WTC11 (cell line): ENCODE measurements at regions not wholly inside any gene's neighbourhood (a gene's known extent, or its start where the extent isn't known, plus 50 kb on each side); places are given as distances from the start of the nearest gene placed in this dataset.

Source experiments
- CTCF ChIP-seq: fragments of 200-600 bp; IDR thresholded peaks from 2 replicates; pipeline ENCODE4 v1.8.0; 2022; ENCODE audit warnings: antibody characterized with exemption
- NR1H2 ChIP-seq: sonication (generic); formaldehyde crosslinking; IDR thresholded peaks from 2 replicates; pipeline ENCODE4 v1.9.0; 2021; ENCODE audit warnings: mild to moderate bottlenecking, moderate library complexity, missing genetic modification reagents
- SMAD4 ChIP-seq: sonication (generic); formaldehyde crosslinking; IDR thresholded peaks from 2 replicates; pipeline ENCODE4 v1.8.0; 2022; ENCODE audit warnings: mild to moderate bottlenecking, missing genetic modification reagents

- no peak for TF ChIP-seq CTCF
- TF ChIP-seq NR1H2 (CRISPR knock-in tag), result no peak
- no peak for TF ChIP-seq SMAD4 (CRISPR knock-in tag)
Observed at GRCh38 chr3:40679290-40679689, 154.5 kb downstream of the ZNF621 start.
